SU-DHL-6 (cell line): ENCODE measurements at regions not wholly inside any gene's neighbourhood (a gene's known extent, or its start where the extent isn't known, plus 50 kb on each side); places are given as distances from the start of the nearest gene placed in this dataset.

Source experiments
- H2AFZ ChIP-seq: fragments of 200-600 bp; sonication (generic); 2 replicates; pipeline ENCODE4 v1.6.1; 2014; ENCODE audit warnings: low read depth, mild to moderate bottlenecking, moderate library complexity, mixed read lengths, antibody characterized with exemption, low read length; ENCODE audit not compliant: severe bottlenecking
- H3F3A ChIP-seq: fragments of 200-600 bp; shearing (Covaris generic); 2 replicates; pipeline ENCODE4 v1.6.0; 2016; ENCODE audit warnings: antibody characterized with exemption, mild to moderate bottlenecking; ENCODE audit not compliant: insufficient read depth
- H3K27ac ChIP-seq: fragments of 200-600 bp; sonication (generic); 2 replicates; pipeline ENCODE4 v1.5.1; 2016; ENCODE audit warnings: low read depth, mild to moderate bottlenecking, low read length, moderate library complexity, mixed read lengths
- H3K27me3 ChIP-seq: fragments of 200-600 bp; sonication (generic), shearing (Covaris generic); 2 replicates; pipeline ENCODE4 v1.6.0; 2014; ENCODE audit warnings: mild to moderate bottlenecking, low read length
- H3K36me3 ChIP-seq: fragments of 200-600 bp; sonication (generic); 2 replicates; pipeline ENCODE4 v1.6.1; 2014; ENCODE audit warnings: mild to moderate bottlenecking, low read length, mixed read lengths
- H3K4me2 ChIP-seq: fragments of 300-600, 200-600 bp; shearing (Covaris generic), sonication (generic); 2 replicates; pipeline ENCODE4 v1.6.0; 2014; ENCODE audit warnings: low read length, low read depth, mild to moderate bottlenecking; ENCODE audit not compliant: poor library complexity, severe bottlenecking
- H3K4me3 ChIP-seq: fragments of 200-600 bp; sonication (generic); 2 replicates; pipeline ENCODE4 v1.5.1; 2014; ENCODE audit warnings: antibody characterized with exemption, low read length, mild to moderate bottlenecking, mixed read lengths; ENCODE audit not compliant: insufficient read depth, poor library complexity, severe bottlenecking
- H3K79me2 ChIP-seq: fragments of 200-600 bp; sonication (generic); 2 replicates; pipeline ENCODE4 v1.6.1; 2014; ENCODE audit warnings: mild to moderate bottlenecking, low read length, moderate library complexity; ENCODE audit not compliant: insufficient read depth
- H3K9ac ChIP-seq: fragments of 200-600 bp; sonication (generic); 2 replicates; pipeline ENCODE4 v1.7.0; 2014; ENCODE audit warnings: mild to moderate bottlenecking, low read length
- H3K9me2 ChIP-seq: fragments of 200-600 bp; sonication (generic); replicated peaks from 2 replicates; pipeline ENCODE4 v1.6.1; 2014; ENCODE audit warnings: low read length; ENCODE audit not compliant: insufficient read depth
- H3K9me3 ChIP-seq: fragments of 200-600 bp; sonication (generic); 2 replicates; pipeline ENCODE4 v1.6.1; 2014; ENCODE audit warnings: low read length, mixed read lengths; ENCODE audit not compliant: insufficient read depth
- H4K20me1 ChIP-seq: fragments of 200-600 bp; sonication (generic); 2 replicates; pipeline ENCODE4 v1.6.1; 2014; ENCODE audit warnings: low read depth, mild to moderate bottlenecking, antibody characterized with exemption, low read length, moderate library complexity, mixed read lengths
- EZH2phosphoT487 ChIP-seq: fragments of 200-600 bp; sonication (generic), shearing (Covaris generic); conservative IDR thresholded peaks from 2 replicates; pipeline ENCODE4 v1.6.1; 2018; ENCODE audit warnings: mild to moderate bottlenecking, antibody characterized with exemption, low read length, moderate library complexity, mixed read lengths
- TF ChIP-seq, protein P1 (sequence below): fragments of 200-600 bp; sonication (generic); IDR thresholded peaks from one replicate; pipeline ENCODE4 v1.5.1; 2017; ENCODE audit warnings: antibody characterized with exemption, mild to moderate bottlenecking, low read length, moderate library complexity; ENCODE audit not compliant: insufficient read depth, poor library complexity, severe bottlenecking

DNA sequence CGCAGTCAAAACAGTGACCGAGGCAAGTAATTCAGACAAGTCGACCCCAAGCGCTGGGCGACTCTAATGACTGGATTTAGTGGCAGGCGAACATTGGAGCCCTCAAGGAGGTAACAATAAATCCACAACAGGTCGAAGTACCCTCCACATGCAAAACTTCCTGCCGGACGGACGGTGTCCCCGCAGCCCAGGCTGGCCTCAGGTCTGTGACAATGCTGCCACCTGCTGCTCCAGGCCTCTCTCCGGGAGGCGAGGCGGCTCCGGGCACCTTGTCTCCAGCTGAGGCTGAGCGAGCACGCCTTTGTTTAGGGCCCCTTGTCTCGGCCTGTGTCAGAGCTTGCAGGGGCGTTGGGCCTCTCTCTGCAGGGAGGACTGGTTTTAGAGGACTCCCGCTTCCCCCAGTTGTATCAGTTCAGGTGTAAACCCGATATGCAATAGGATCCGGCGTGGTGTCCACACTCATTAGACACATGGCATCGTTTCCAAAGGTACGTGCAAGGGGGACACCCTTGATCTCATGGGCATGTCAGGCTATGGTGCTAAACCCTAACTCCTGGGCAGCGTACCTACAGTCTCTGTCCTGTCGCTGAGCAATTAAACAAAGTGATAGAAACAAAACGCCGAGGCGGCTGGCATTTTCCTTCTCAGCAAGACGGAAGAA lies 628.0 kb upstream of the ADAMTS16 start:
- no peaks in the 10 kb centered on the region for H3K9me3 ChIP-seq
- no peaks in the 10 kb centered on the region for H3F3A ChIP-seq
- H3K9me2 ChIP-seq: no peaks in the 10 kb centered on the region
- no peak overlapping the region for H3K9ac ChIP-seq
- H3K36me3 ChIP-seq: no peaks in the 10 kb centered on the region
- no peak overlapping the region for H3K4me2 ChIP-seq
- H2AFZ ChIP-seq: no peak overlapping the region
- H3K27me3 ChIP-seq: no peaks in the 10 kb centered on the region
- no peaks in the 10 kb centered on the region for H4K20me1 ChIP-seq
- no peak overlapping the region for H3K27ac ChIP-seq
- TF ChIP-seq, protein P1, sequence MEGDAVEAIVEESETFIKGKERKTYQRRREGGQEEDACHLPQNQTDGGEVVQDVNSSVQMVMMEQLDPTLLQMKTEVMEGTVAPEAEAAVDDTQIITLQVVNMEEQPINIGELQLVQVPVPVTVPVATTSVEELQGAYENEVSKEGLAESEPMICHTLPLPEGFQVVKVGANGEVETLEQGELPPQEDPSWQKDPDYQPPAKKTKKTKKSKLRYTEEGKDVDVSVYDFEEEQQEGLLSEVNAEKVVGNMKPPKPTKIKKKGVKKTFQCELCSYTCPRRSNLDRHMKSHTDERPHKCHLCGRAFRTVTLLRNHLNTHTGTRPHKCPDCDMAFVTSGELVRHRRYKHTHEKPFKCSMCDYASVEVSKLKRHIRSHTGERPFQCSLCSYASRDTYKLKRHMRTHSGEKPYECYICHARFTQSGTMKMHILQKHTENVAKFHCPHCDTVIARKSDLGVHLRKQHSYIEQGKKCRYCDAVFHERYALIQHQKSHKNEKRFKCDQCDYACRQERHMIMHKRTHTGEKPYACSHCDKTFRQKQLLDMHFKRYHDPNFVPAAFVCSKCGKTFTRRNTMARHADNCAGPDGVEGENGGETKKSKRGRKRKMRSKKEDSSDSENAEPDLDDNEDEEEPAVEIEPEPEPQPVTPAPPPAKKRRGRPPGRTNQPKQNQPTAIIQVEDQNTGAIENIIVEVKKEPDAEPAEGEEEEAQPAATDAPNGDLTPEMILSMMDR: no peak
- no peak for TF ChIP-seq EZH2phosphoT487
- no peaks in the 10 kb centered on the region for H3K79me2 ChIP-seq
- H3K4me3 ChIP-seq: no peak overlapping the region

DNA sequence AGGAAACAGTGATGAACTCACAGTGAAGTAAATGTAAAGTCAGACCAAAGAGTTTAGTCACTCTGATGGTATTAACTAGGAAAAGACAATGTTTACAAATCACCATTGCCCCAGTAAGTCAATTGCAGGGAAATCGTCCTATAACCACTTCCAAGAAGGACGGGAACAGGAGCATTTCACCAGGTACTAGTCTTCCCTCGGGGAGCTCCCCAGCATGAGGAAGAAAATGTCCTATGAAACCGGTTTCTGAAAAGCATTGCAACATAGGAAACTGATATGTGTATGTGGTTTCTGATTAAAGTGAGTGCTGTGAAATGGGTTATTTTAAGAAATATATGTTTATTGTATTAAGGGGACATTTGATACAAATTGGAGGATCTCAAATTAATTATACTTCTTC lies 626.7 kb upstream of the ADAMTS16 start:
- Histone ChIP-seq H2AFZ (no peak overlapping the region), H3F3A (no peaks in the 10 kb centered on the region), H4K20me1 (no peaks in the 10 kb centered on the region), H3K4me2 (no peak overlapping the region), H3K79me2 (no peaks in the 10 kb centered on the region), H3K4me3 (no peak overlapping the region), H3K27me3 (no peaks in the 10 kb centered on the region), H3K9ac (no peak overlapping the region), H3K36me3 (no peaks in the 10 kb centered on the region), H3K9me2 (no peaks in the 10 kb centered on the region), H3K9me3 (no peaks in the 10 kb centered on the region), H3K27ac (no peak overlapping the region)
- no peak for TF ChIP-seq EZH2phosphoT487
- TF ChIP-seq, protein P1: no peak

GRCh38 chr5:4514067-4514648 lies 626.0 kb upstream of the ADAMTS16 start:
- Histone ChIP-seq H3K27me3 (no peaks in the 10 kb centered on the region), H3K9me2 (no peaks in the 10 kb centered on the region), H3K4me2 (no peak overlapping the region)

More at GRCh38 chr5:4514067-4514648, 626.0 kb upstream of the ADAMTS16 start:
- H3F3A ChIP-seq: no peaks in the 10 kb centered on the region
- H3K9me3 ChIP-seq: no peaks in the 10 kb centered on the region
- no peak overlapping the region for H3K9ac ChIP-seq
- H3K4me3 ChIP-seq: no peak overlapping the region
- no peaks in the 10 kb centered on the region for H3K36me3 ChIP-seq
- H3K79me2 ChIP-seq: no peaks in the 10 kb centered on the region
- no peak overlapping the region for H3K27ac ChIP-seq
- no peak for TF ChIP-seq EZH2phosphoT487
- TF ChIP-seq, protein P1: no peak
- H4K20me1 ChIP-seq: no peaks in the 10 kb centered on the region
- no peak overlapping the region for H2AFZ ChIP-seq
